Activated CD4-positive, CD25-positive, alpha-beta regulatory T cell treated with anti-CD3 and anti-CD28 coated beads, Interleukin-2, amount 50 U/mL, for 16 hours (primary cell): ENCODE measurements at regions not wholly inside any gene's neighbourhood (a gene's known extent, or its start where the extent isn't known, plus 50 kb on each side); places are given as distances from the start of the nearest gene placed in this dataset.

Experiments
- DNase-seq: peaks from one replicate; pipeline ENCODE4 v3.0.0-alpha.2; 2020; ENCODE audit warnings: low read depth, low spot score

GRCh38 chr11:70868341-70868885, 384.0 kb downstream of the SHANK2 start:
- no peak for DNase-seq

GRCh38 chr11:70869054-70869453, 383.3 kb downstream of the SHANK2 start:
- DNase-seq: no peak

- no peak for DNase-seq
Observed at GRCh38 chr11:70871881-70872280, 380.5 kb downstream of the SHANK2 start.

- DNase-seq: no peak
Observed at GRCh38 chr11:70872299-70872698, 380.1 kb downstream of the SHANK2 start.

GRCh38 chr11:70872955-70873735, 379.2 kb downstream of the SHANK2 start:
- DNase-seq: no peak

DNA sequence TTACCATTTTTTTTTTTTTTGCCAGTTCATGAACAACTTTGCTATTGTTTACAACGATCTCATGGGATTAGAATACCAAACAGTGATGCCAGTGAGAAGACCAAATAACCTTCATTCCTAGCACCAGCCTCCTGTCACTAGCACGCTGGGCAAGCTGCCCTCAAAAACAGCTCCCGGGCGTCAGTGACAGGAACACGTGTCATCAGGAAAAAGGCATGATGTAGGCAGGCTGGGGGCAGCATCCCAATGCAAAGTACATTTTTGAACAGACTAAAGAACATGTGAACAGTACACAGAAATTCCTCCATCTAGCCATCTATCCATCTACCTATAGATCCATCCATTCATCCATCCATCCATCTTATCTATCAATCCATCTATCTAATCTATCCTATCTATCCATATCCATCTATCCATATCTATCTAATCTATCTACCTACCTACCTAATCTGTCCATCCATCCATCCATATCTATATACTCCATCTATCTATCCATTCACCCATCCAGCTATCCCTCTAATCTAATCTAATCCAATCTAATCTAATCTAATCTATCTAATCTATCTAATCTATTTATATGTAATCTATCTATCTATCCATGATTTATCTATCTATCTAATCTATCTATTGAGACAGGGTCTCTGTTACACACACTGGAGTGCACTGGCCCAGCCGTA, 378.5 kb downstream of the SHANK2 start:
- no peak for DNase-seq

GRCh38 chr11:70876685-70877084, 375.7 kb downstream of the SHANK2 start:
- DNase-seq: no peak

DNA sequence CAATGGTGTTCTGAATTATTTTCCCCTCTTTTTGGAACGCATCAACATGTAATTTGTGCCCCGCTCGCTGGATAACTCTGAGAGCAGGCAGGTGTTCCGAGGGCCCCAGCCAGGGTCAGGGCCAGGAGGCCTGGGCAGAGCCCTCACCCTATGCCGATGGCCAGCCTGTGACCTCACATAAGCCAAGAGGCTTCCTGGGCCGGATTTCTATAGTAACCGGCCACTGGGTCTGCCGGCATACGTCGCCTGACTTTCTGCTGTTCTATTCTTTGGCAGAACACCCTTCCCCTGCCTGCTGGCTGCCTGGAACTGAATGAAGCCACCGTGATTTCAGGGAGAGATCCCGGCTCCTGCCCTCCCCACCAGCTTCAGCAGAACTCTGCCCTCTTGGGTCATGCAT, 375.2 kb downstream of the SHANK2 start:
- DNase-seq: no peak

GRCh38 chr11:70878366-70878765, 374.0 kb downstream of the SHANK2 start:
- DNase-seq: no peak

DNA sequence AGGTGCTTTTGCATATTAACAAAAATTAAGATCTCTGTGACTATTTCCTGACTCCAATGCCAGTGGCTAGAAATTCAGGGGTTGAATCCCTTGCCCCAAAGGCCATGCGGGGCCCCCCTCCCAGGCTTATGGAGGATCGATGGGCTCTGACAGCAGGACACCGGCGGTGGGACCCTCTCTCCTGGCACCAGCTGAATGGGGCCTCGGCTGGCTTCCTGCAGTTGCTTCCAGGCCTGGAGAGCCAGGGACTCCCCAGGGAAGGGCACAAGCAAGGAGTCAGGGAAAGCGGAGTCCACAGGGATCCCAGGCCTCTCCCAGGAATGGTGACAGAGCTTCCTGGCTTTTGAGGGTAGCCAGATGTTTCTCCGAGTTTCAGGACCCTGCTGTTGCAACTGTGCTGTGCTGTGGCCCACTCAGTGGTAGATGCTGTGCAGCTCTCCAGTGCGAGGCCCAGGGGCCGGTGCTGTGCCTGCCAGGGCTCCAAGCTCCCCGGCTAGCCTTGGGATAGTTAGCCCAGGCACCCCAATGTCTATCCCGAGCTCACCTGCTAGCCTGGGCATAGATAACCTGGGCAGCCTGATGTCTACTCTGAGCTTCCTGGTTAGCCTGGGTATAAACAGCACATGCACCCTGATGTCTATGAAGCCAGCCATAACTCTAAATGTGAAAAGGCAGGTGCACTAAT, 372.6 kb downstream of the SHANK2 start:
- no peak for DNase-seq

DNA sequence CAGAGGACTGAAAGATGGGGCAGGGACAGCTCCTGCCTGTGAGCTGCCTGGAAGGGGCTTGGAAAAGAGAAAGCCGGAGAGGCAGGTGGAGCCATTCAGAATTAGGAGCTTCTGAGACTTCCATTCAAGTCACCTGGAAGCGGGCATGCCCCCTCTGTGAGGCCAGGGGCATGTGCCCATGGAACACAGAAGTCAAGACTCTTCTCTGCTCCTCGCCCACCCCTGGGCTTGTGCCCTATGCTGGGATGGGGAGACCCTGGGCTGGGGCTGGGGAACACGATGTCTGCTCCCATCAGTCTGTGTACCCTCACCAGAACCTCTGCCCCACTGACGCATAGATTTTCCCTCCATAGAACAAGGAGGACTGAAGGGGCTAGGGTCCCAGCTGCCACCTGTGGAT, 372.0 kb downstream of the SHANK2 start:
- no peak for DNase-seq

- DNase-seq: no peak
Observed at GRCh38 chr11:70881948-70882715, 370.2 kb downstream of the SHANK2 start.

GRCh38 chr11:70882716-70883085, 369.7 kb downstream of the SHANK2 start:
- no peak for DNase-seq

GRCh38 chr11:70883323-70883940, 368.9 kb downstream of the SHANK2 start:
- DNase-seq: no peak

DNA sequence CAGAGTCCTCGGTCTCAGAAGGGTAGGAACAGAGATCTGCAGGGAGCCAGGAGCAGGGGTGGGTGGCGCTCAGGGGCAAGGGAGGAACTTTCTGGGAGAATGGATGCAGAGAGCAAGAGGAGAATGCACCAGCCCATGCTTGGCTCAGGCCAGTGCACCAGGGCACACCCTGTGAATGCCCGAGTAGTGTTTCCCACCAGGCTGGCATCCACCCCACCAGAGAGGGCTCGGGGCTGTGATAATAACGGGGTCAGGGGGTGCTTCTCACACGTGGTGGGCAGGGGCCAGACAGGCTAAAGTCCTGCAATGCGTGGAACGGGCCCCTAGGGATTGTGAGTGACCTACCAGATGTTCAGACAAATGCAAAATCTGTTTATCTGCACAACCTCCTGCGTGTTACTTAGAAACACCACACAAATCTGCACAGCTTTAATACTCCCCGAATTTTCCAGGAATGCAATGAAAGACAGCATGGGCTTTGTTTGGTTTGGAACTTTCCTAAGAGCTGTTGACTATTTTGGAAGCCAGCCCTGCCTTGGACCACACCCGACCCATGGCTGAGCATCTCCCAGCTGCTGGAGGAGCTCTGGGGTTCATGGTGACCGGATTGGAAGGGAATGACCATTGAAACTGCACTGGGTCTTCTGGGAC, 368.3 kb downstream of the SHANK2 start:
- DNase-seq: no peak

DNA sequence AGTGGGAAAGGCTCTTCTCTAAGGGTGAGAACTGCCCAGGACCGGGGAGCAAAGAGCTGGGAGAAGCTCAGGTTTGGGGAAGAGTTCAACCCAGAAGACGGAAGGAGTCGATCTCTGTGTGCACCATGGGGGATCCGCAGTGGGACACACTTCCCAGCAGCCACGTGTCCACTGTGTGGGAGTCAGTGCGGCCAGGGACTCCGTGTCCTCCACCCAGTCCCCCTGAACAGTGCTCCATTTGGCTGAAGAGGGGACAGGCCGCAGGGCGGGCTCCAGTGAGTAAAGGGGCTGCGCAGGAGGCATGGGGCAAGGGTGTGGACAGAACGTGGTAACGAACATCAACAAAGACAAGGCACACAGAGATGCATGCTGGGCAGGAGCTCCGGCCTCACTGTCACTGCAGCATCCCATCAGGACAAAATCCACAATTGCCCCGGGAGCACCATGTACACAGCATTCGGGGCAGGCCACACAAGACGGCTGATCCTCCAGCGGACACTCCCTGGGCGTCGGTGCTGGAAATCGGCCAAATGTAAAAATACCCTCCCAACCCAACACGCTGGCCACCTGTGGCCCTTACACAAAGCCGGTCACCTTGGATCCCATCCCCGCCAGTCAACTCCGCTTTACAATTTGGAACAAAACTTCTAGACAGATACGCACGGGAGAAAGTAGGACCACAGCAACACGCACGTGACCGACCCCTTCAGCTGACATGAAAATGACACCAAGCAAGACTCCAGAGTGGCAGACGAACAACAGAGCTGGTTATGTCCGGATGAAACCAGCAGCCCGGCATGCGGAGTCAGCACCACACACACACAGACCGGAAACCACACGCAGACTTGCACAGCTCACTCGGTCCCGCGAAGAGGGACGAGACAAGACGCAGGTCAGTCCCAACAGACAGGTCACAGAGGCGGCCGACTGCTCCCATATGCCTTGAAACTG, 366.8 kb downstream of the SHANK2 start:
- no peak for DNase-seq

GRCh38 chr11:70886256-70886655, 366.1 kb downstream of the SHANK2 start:
- no peak for DNase-seq

DNA sequence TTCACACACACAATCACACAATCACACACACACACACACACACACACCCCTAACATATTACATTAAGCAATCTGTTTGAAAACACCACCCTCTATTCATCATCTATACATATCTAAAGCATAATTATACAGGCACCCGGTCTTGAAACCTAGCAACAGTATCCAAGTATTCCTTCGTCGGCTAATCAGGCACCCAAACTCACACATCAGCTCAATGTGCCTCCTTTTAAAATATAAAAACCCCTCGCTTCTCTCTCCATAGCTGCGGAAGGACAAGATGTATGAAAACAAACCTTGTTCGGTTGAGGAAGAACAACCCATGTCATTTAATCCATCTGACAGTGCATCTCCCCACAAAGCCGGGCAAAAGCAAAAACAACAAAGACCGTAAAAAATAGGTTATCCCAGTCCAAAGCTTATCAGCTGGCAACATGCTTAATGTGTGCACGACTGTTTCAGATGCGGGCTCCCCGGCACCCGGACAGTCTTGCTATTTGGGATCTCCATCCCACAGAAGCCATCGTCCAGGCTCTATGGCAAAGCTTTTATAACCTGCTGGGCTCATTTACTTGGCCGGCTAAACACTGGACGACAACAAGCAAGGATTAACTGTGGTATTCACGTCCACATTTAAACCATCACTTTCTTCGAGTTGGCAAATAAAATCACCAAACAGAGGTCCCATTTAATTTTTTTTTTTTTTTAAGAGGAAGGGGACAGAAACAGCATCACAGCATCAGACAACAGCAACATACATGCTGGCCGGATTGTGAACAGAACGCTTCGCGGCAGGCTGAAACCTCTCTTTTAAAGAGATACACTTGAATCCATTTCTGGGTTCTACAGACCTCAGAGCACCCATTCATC, 365.5 kb downstream of the SHANK2 start:
- no peak for DNase-seq

DNA sequence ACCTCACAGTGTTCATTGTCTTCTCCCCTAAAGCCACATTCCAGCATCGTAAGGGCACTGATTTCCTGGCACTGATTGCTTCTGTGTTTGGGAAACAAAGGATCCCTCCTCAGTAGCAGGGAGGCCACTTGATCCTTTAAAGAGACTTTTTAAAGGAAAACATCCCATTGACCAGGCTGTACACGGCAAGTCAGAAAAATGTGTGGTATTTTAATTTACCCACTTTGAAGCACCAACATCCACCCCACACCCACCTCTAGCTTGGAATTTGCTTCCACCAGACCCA, 364.9 kb downstream of the SHANK2 start:
- no peak for DNase-seq
